GM21529 (cell line): ENCODE measurements at regions not wholly inside any gene's neighbourhood (a gene's known extent, or its start where the extent isn't known, plus 50 kb on each side); places are given as distances from the start of the nearest gene placed in this dataset.

ENCODE experiments used
- ATAC-seq: cut with Tn5 transposase; IDR thresholded peaks from one replicate; pipeline ENCODE4 v1.9.1; 2021; ENCODE audit not compliant: unreplicated experiment

DNA sequence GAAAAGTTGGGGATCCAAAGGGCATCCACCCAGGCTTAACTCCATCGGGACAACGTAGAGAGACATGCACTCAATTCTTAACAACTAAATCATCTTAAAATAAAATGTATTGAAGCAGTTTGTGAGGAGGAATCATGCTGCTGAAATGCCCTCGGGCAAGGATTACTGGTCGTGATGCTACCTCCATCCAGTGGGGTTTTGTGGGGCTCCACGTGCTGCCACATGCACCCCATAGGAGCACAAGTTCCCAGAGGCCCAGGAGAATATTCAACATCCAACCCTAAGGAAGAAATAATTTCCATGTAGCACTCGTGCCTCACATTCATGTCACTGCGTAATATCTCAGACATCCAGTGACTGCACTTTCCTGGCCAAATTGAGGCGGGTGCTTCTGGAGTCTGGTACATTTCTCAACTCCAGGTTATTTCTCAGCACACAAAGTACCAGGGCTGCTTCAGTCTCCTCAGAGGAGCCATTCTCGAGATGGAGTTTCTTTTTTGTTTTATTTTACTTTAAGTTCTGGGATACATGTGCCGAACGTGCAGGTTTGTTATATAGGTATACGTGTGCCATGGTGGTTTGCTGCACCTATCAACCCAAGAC lies 429.8 kb downstream of the FOXO1 start:
- no peak for ATAC-seq

DNA sequence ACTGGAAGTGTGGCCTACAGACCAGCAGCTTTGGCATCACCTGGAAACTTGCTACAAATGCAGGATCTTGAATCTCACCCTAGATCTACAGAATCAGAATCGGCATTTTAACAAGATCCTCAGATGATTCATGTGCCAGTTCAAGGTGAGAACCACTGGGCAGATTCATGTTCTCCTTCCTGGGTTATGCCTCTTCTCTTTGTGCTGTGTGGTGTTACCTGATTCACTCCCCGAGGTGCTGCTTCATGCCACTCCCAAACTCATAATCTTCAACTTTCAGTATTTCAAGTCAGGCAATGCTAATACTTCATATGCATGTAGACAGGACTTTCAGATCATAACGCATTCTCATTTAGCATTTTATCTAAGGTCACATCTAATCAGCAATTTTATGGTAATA lies 427.7 kb downstream of the FOXO1 start:
- ATAC-seq: no peak

DNA sequence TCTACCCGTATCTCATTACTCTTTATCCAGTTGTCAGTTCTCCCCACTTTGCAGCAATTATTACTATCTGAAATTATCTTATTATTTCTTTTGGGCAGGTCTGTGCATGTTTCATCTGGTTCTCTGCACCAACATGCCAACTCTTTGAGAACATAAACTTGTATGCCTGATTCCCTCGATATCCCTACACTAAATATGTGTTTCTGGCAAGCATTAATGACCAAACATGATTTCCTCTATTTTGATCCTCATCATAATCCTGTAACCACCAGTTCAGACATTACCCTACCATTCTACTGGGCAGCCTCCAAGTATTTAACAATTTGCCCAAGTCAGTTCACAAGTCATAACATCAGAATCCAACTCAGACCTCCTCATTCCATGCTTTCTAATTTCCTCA lies 426.1 kb downstream of the FOXO1 start:
- ATAC-seq: no peak

- ATAC-seq: no peak
These were observed 425.2 kb downstream of the FOXO1 start for GRCh38 chr13:40241125-40241798.

GRCh38 chr13:40243047-40243446 lies 423.4 kb downstream of the FOXO1 start:
- no peak for ATAC-seq

DNA sequence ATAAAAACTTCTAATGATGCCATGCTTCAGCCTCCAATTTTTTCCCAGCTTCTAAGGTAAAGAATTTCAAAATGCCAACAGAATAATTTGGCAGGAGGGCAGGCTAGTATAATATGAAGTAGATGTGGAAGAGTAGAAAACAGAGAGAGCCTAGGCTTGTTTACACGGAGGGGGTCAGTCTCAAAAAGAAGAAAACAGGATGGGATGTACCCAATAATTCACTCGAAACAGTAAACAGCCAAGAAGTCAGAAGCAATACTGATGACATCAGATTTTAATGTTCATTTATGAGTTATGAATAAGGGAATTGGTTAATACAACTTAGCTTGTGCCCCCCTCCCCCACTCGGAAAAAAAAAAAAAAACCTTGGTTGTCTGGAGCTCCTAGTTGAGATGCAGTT lies 422.5 kb downstream of the FOXO1 start:
- no peak for ATAC-seq

DNA sequence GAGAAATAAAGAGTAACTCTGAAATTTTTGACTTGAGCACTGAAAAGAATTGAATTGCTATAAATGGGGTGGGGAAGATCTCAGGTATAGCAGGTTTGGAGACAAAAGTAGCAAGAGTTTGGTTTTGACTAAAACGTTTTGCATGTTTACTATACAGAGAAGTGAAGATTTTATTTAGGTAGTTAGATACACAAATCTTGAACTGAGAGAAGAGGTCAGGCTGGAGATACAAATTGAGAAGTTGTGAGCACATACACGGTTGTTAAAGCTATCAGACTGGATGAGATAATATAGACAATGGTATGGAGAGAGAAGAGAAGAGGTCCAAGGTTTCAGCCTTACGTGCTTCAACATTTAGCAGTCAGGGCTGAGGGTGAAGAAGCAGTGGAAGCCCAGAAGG lies 420.9 kb downstream of the FOXO1 start:
- no peak for ATAC-seq

DNA sequence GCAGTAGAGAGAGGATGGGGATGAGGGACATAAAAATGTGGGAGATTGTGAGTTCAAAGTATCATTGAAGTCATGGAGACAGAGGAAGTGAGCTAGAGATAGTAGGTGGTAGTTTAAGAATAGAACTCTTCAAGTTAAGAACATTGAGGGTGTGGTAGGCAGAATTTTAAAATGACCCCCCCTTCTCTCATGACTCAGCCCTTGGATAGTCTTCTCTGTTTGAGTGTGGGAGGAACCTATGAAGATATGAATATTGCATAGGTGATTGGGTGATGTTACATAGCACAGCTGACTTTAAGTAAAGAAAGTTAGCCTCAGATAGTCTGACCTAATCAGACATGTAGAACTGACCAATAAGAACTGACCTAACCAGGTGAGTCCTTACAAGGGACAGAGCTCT lies 418.6 kb downstream of the FOXO1 start:
- ATAC-seq: no peak

- ATAC-seq: no peak
These were observed 415.0 kb downstream of the FOXO1 start for GRCh38 chr13:40251343-40252032.

- no peak for ATAC-seq
These were observed 414.2 kb downstream of the FOXO1 start for GRCh38 chr13:40252241-40252640.

GRCh38 chr13:40252676-40253075 lies 413.8 kb downstream of the FOXO1 start:
- no peak for ATAC-seq

GRCh38 chr13:40254394-40254793 lies 412.0 kb downstream of the FOXO1 start:
- ATAC-seq: no peak

DNA sequence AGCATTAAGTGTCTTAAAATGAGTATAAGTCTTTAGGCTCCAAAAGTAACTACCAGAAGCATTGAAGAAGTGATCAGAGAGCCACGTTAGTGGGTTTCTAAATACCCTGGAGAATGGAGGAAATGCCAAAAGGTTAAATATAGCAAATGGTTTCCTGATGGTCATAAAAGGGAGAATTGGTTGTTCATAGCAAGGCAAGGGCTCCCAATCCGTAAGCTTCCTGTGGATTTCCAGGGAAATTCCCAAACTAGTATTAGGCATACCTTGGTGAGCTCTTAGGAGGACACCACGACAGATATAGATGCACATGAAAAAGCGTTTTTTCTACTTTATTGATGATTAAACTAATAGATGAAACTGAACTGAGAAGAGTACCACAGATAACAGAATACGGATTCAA lies 410.9 kb downstream of the FOXO1 start:
- no peak for ATAC-seq

DNA sequence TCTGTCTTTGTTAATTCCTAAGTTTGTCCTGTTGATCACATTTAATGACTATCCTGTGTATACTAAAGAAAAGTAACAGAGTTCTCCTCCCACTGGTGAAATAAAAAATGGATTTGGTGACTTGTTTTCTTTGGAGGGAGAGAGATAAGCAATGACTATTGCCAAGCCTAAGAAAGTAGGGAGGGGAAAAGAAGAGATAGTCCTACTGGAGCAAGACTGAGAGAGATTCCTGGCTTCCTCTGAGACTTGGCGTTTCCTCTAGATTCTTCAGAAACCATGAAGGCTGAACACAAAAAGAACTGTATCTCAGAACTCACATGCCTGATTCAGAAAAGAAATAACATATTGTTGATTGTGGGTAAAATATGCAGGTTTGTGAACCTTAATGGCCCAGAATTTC lies 406.5 kb downstream of the FOXO1 start:
- no peak for ATAC-seq

DNA sequence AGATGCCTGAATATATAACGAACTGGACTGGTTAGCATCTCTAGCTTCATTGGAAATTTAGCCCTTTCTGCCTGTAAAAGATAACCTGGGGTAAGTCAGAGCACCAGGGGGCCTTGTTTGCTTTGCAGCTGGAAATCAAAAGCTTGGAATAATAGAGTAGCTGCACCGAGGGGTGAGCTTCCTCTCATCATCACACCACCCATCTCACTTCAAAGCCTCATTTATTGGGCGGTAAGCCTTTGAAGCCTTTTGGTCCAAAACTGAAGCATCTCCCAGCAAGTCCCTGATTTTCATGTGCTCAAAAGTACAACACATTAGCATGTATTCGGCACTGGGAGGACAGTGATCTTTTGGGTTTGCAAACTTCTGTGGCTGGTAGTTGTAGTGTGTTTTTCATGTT lies 405.1 kb downstream of the FOXO1 start:
- no peak for ATAC-seq

- ATAC-seq: no peak
These were observed 404.5 kb downstream of the FOXO1 start for GRCh38 chr13:40261947-40262346.

DNA sequence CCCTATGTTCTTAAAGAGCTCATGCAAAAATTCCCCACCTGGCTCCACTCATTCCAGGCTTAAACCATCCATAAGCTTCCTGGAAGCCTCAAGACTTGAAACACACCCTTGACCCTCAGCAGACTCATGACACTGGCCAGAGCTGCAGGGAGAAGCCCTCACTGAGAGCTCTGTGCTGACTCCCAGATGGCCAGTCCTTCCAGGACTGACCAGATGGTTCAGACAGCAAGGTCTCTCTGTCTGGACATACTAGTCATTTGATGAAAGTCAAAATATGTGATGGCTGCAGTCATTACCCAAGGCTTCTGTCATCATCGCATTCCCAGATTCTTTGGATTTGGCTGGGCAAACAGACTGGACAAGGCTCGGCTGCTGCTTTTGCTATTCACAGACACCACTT lies 397.4 kb downstream of the FOXO1 start:
- ATAC-seq: no peak

DNA sequence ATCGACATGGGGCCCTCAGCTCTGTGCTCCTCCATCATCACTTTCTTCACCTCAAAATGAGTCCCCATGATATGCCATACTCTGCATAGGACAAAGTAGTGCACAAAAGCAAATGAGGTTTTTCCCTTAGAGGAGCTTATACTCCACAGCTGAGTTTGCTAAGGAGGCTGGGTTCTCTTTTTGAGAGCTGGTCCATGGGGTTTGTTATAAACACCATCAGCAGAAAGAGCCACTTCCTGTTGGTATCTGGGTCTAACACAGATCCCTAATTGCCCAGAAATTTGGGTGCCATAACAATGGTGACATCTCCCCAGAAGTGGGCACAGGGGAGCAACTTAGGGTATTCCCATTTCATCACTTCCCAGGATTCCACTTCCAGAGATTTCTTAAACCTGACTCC lies 395.7 kb downstream of the FOXO1 start:
- ATAC-seq: no peak

GRCh38 chr13:40271271-40271885 lies 395.1 kb downstream of the FOXO1 start:
- ATAC-seq: no peak

- ATAC-seq: no peak
These were observed 394.3 kb downstream of the FOXO1 start for GRCh38 chr13:40271931-40272775.

DNA sequence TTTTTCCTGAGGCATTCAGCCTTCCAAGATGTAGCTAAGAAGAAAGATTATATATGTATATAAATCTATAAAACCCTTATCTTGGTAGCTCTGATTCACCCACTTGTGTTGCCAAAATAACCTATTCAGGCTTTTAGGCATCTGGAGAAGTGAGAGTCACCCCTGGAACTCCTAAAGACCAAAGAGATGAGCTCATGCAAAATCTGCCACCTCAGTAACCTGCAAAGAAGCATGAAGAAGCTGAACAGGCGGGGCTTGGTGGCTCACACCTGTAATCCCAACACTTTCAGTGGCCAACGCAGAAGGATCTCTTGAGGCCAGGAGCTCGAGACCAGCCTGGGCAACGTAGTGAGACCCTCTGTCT lies 393.7 kb downstream of the FOXO1 start:
- no peak for ATAC-seq
